Epidermal melanocyte (primary cell): ENCODE measurements at regions not wholly inside any gene's neighbourhood (a gene's known extent, or its start where the extent isn't known, plus 50 kb on each side); places are given as distances from the start of the nearest gene placed in this dataset.
"Not testable (repeated sequence)": the region's sequence is repeated elsewhere in the genome, so short reads cannot be mapped to it uniquely, and the experiment has no call there.

Source experiments
- DNase-seq: peaks from one replicate; pipeline ENCODE4 v3.0.0; 2011; ENCODE audit warnings: low spot score; ENCODE audit not compliant: insufficient read length

- DNase-seq: no peak
These were observed 378.7 kb downstream of the ZBBX start for GRCh38 chr3:167001374-167001773.

- no peak for DNase-seq
These were observed 387.0 kb downstream of the ZBBX start for GRCh38 chr3:166993015-166993630.

- DNase-seq: no peak
These were observed 394.1 kb downstream of the ZBBX start for GRCh38 chr3:166986000-166986399.

- not testable (repeated sequence) for DNase-seq
These were observed 404.3 kb downstream of the ZBBX start for GRCh38 chr3:166975796-166976195.

GRCh38 chr3:166967714-166968113 is 412.4 kb downstream of the ZBBX start:
- not testable (repeated sequence) for DNase-seq

- DNase-seq: no peak
These were observed 417.2 kb downstream of the ZBBX start for GRCh38 chr3:166962911-166963310.

- DNase-seq: no peak
These were observed 423.0 kb downstream of the ZBBX start for GRCh38 chr3:166957121-166957520.

GRCh38 chr3:166955201-166955939 is 424.7 kb downstream of the ZBBX start:
- no peak for DNase-seq

- no peak for DNase-seq
These were observed 445.2 kb downstream of the ZBBX start for GRCh38 chr3:166934879-166935278.

GRCh38 chr3:166917437-166917836 is 462.7 kb downstream of the ZBBX start:
- DNase-seq: no peak

- no peak for DNase-seq
These were observed 477.7 kb downstream of the ZBBX start for GRCh38 chr3:166902374-166902773.

GRCh38 chr3:166900866-166901577 is 479.1 kb downstream of the ZBBX start:
- DNase-seq: no peak

- DNase-seq: no peak
These were observed 482.3 kb downstream of the ZBBX start for GRCh38 chr3:166897811-166898210.

- DNase-seq: no peak
These were observed 490.9 kb downstream of the ZBBX start for GRCh38 chr3:166889241-166889640.

- no peak for DNase-seq
These were observed 500.4 kb downstream of the ZBBX start for GRCh38 chr3:166879661-166880060.

- no peak for DNase-seq
These were observed 502.1 kb downstream of the ZBBX start for GRCh38 chr3:166877971-166878370.

- no peak for DNase-seq
These were observed 515.3 kb downstream of the ZBBX start for GRCh38 chr3:166864473-166865467.

GRCh38 chr3:166860217-166860616 is 519.9 kb downstream of the ZBBX start:
- no peak for DNase-seq

- no peak for DNase-seq
These were observed 535.8 kb downstream of the ZBBX start for GRCh38 chr3:166844329-166844728.

GRCh38 chr3:166842784-166843183 is 537.3 kb downstream of the ZBBX start:
- not testable (repeated sequence) for DNase-seq

GRCh38 chr3:166837535-166837934 is 542.6 kb downstream of the ZBBX start:
- DNase-seq: no peak
